ENCODE measurements at regions not wholly inside any gene's neighbourhood (a gene's known extent, or its start where the extent isn't known, plus 50 kb on each side); places are given as distances from the start of the nearest gene placed in this dataset.

- TF ChIP-seq FOXM1 (IDR thresholded peaks at IDR 0.05; ENCODE audit: borderline replicate concordance) (no peak), SP1 (IDR thresholded peaks at IDR 0.05) (no peak), SUZ12 (IDR thresholded peaks at IDR 0.05) (no peak), FOXK2 (IDR thresholded peaks at IDR 0.05) (no peak), HDGF (IDR thresholded peaks at IDR 0.05; ENCODE audit: borderline replicate concordance) (no peak), L3MBTL2 (conservative IDR thresholded peaks at IDR 0.05) (no peak)
Observed at GRCh38 chrX:117510453-117510852, 606.2 kb downstream of the KLHL13 start.

Data from HEK293T (cell line).